Neural cell (in vitro differentiated cells): ENCODE measurements at regions not wholly inside any gene's neighbourhood (a gene's known extent, or its start where the extent isn't known, plus 50 kb on each side); places are given as distances from the start of the nearest gene placed in this dataset.

Experiments used
- H2AFZ ChIP-seq: fragments of 200-600, 300-800 bp; sonication (generic), shearing (Covaris generic); 2 replicates; pipeline ENCODE4 v1.6.0; 2014; ENCODE audit warnings: low read depth, mild to moderate bottlenecking, antibody characterized with exemption, low read length, moderate library complexity
- H3F3A ChIP-seq: fragments of 200-600 bp; shearing (Covaris generic); 2 replicates; pipeline ENCODE4 v1.6.1; 2016; ENCODE audit warnings: mild to moderate bottlenecking, moderate library complexity, mixed read lengths, antibody characterized with exemption, low read length; ENCODE audit not compliant: insufficient read depth, poor library complexity, severe bottlenecking
- H3K27ac ChIP-seq: fragments of 200-600, 300-800 bp; sonication (generic), shearing (Covaris generic); 2 replicates; pipeline ENCODE4 v1.5.1; 2014; ENCODE audit warnings: mild to moderate bottlenecking, low read length, moderate library complexity
- H3K27me3 ChIP-seq: fragments of 300-800, 200-600 bp; sonication (generic), shearing (Covaris generic); 2 replicates; pipeline ENCODE4 v1.6.0; 2014; ENCODE audit warnings: mild to moderate bottlenecking, low read depth, low read length, moderate library complexity; ENCODE audit not compliant: insufficient read depth
- H3K36me3 ChIP-seq: fragments of 300-800, 200-600 bp; sonication (generic), shearing (Covaris generic); 2 replicates; pipeline ENCODE4 v1.5.1; 2014; ENCODE audit warnings: mild to moderate bottlenecking, antibody characterized with exemption, low read length, moderate library complexity; ENCODE audit not compliant: insufficient read depth
- H3K4me2 ChIP-seq: fragments of 300-800, 200-600 bp; sonication (generic), shearing (Covaris generic); 2 replicates; pipeline ENCODE4 v1.6.0; 2014; ENCODE audit warnings: mild to moderate bottlenecking, low read length
- H3K4me3 ChIP-seq: fragments of 300-800, 200-600 bp; sonication (generic), shearing (Covaris generic); 2 replicates; pipeline ENCODE4 v1.5.1; 2014; ENCODE audit warnings: mild to moderate bottlenecking, low read length, moderate library complexity
- H3K79me2 ChIP-seq: fragments of 200-600 bp; shearing (Covaris generic); replicated peaks from 2 replicates; pipeline ENCODE4 v1.6.0; 2014; ENCODE audit warnings: mild to moderate bottlenecking, low read length, moderate library complexity; ENCODE audit not compliant: insufficient read depth
- H3K9ac ChIP-seq: fragments of 300-800, 200-600 bp; sonication (generic), shearing (Covaris generic); 2 replicates; pipeline ENCODE4 v1.6.1; 2016; ENCODE audit warnings: mild to moderate bottlenecking, low read length, mixed read lengths
- H3K9me2 ChIP-seq: fragments of 200-600 bp; shearing (Covaris generic); 2 replicates; pipeline ENCODE4 v1.6.1; 2016; ENCODE audit warnings: mild to moderate bottlenecking, low read length, mixed read lengths; ENCODE audit not compliant: insufficient read depth
- H3K9me3 ChIP-seq: fragments of 200-600, 300-800 bp; sonication (generic), shearing (Covaris generic); 2 replicates; pipeline ENCODE4 v1.6.1; 2016; ENCODE audit warnings: mild to moderate bottlenecking, mixed run types, low read length, moderate library complexity, mixed read lengths
- H4K20me1 ChIP-seq: fragments of 200-600 bp; shearing (Covaris generic); 2 replicates; pipeline ENCODE4 v1.6.1; 2016; ENCODE audit warnings: mild to moderate bottlenecking, mixed run types; ENCODE audit not compliant: insufficient read depth
- EP300 ChIP-seq: fragments of 450-650 bp; conservative IDR thresholded peaks from 2 replicates; pipeline ENCODE4 v1.6.1; 2014; ENCODE audit warnings: antibody characterized with exemption, mild to moderate bottlenecking, moderate library complexity; ENCODE audit not compliant: poor library complexity, severe bottlenecking
- EZH2 ChIP-seq: fragments of 200-600, 300-800 bp; shearing (Covaris generic), sonication (generic); IDR thresholded peaks from 2 replicates; pipeline ENCODE4 v1.6.1; 2014; ENCODE audit warnings: antibody characterized with exemption, low read length, borderline replicate concordance, mild to moderate bottlenecking; ENCODE audit not compliant: insufficient read depth, poor library complexity, severe bottlenecking
- MXI1 ChIP-seq: fragments of 450-650 bp; conservative IDR thresholded peaks from 2 replicates; pipeline ENCODE4 v1.6.1; 2014; ENCODE audit warnings: antibody characterized with exemption, mild to moderate bottlenecking; ENCODE audit not compliant: poor library complexity, severe bottlenecking
- POLR2AphosphoS5 ChIP-seq: IDR thresholded peaks from 2 replicates; pipeline ENCODE4 v1.6.1; 2012
- RAD21 ChIP-seq: fragments of 450-650 bp; conservative IDR thresholded peaks from 2 replicates; pipeline ENCODE4 v1.6.1; 2014; ENCODE audit warnings: antibody characterized with exemption, mild to moderate bottlenecking, moderate library complexity
- SMC3 ChIP-seq: fragments of 450-650 bp; conservative IDR thresholded peaks from 2 replicates; pipeline ENCODE4 v1.6.1; 2014; ENCODE audit warnings: antibody characterized with exemption, mild to moderate bottlenecking, moderate library complexity; ENCODE audit not compliant: poor library complexity
- TAF1 ChIP-seq: IDR thresholded peaks from 2 replicates; pipeline ENCODE4 v1.6.1; 2012; ENCODE audit warnings: low read depth
- TF ChIP-seq, protein P1 (sequence below): IDR thresholded peaks from 2 replicates; pipeline ENCODE4 v1.6.1; 2012; ENCODE audit warnings: borderline replicate concordance
- TF ChIP-seq, protein P2 (sequence below): fragments of 450-650 bp; IDR thresholded peaks from 2 replicates; pipeline ENCODE4 v1.5.1; 2014; ENCODE audit warnings: antibody characterized with exemption, mild to moderate bottlenecking, moderate library complexity; ENCODE audit not compliant: poor library complexity, severe bottlenecking

DNA sequence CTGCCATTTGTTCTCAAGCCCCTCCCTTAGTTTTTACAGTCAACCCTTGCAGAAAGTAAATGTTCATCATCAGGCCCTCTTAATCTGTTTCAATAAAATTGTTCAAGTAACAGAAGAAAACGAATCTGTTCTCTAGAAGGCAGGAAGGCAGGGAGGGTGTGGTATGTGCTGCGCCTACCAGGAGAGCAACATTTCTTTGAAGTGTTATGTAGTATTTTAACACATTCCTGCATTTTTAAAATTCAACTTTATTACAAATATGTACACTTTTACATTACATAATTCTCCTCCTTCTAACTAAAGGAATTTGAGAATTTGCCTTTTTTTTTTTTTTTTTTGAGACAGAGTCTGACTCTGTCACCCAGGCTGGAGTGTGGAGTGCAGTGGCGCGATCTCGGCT, 657.8 kb downstream of the MCTP2 start:
- Histone ChIP-seq H4K20me1 (no peaks in the 10 kb centered on the region), H2AFZ (no peak overlapping the region), H3K9me2 (no peaks in the 10 kb centered on the region), H3K9ac (no peak overlapping the region), H3K4me2 (no peak overlapping the region), H3K4me3 (no peak overlapping the region), H3F3A (no peaks in the 10 kb centered on the region), H3K36me3 (no peaks in the 10 kb centered on the region), H3K27me3 (no peaks in the 10 kb centered on the region), H3K9me3 (no peaks in the 10 kb centered on the region), H3K27ac (no peak overlapping the region), H3K79me2 (no peaks in the 10 kb centered on the region)
- TF ChIP-seq, protein P1, sequence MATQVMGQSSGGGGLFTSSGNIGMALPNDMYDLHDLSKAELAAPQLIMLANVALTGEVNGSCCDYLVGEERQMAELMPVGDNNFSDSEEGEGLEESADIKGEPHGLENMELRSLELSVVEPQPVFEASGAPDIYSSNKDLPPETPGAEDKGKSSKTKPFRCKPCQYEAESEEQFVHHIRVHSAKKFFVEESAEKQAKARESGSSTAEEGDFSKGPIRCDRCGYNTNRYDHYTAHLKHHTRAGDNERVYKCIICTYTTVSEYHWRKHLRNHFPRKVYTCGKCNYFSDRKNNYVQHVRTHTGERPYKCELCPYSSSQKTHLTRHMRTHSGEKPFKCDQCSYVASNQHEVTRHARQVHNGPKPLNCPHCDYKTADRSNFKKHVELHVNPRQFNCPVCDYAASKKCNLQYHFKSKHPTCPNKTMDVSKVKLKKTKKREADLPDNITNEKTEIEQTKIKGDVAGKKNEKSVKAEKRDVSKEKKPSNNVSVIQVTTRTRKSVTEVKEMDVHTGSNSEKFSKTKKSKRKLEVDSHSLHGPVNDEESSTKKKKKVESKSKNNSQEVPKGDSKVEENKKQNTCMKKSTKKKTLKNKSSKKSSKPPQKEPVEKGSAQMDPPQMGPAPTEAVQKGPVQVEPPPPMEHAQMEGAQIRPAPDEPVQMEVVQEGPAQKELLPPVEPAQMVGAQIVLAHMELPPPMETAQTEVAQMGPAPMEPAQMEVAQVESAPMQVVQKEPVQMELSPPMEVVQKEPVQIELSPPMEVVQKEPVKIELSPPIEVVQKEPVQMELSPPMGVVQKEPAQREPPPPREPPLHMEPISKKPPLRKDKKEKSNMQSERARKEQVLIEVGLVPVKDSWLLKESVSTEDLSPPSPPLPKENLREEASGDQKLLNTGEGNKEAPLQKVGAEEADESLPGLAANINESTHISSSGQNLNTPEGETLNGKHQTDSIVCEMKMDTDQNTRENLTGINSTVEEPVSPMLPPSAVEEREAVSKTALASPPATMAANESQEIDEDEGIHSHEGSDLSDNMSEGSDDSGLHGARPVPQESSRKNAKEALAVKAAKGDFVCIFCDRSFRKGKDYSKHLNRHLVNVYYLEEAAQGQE: no peak
- TF ChIP-seq RAD21: no peak

DNA sequence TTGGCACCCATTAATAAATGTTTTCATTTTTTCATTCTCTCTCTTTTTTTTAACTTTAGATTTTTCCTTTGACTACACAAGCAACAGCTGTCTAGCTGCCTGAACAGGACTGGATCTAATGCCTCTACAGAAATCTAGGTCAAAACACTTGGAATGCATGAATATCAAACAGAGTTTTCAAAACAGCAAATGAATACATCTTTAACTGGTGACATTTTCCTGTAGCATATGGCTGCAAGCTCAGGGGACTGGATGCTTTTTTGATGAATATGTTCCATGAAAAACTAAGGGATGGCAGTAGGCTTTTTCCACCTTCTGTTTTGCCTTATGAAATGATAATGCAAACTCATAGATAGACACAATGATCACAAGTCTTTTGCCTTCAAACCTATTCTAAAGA, 661.7 kb downstream of the MCTP2 start:
- no peak overlapping the region for H3K27ac ChIP-seq
- no peaks in the 10 kb centered on the region for H3K79me2 ChIP-seq
- no peak for TF ChIP-seq EZH2
- TF ChIP-seq RAD21: no peak
- TF ChIP-seq SMC3: no peak
- TF ChIP-seq EP300: no peak
- TF ChIP-seq, protein P2, sequence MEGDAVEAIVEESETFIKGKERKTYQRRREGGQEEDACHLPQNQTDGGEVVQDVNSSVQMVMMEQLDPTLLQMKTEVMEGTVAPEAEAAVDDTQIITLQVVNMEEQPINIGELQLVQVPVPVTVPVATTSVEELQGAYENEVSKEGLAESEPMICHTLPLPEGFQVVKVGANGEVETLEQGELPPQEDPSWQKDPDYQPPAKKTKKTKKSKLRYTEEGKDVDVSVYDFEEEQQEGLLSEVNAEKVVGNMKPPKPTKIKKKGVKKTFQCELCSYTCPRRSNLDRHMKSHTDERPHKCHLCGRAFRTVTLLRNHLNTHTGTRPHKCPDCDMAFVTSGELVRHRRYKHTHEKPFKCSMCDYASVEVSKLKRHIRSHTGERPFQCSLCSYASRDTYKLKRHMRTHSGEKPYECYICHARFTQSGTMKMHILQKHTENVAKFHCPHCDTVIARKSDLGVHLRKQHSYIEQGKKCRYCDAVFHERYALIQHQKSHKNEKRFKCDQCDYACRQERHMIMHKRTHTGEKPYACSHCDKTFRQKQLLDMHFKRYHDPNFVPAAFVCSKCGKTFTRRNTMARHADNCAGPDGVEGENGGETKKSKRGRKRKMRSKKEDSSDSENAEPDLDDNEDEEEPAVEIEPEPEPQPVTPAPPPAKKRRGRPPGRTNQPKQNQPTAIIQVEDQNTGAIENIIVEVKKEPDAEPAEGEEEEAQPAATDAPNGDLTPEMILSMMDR: no peak
- TF ChIP-seq TAF1: no peak
- TF ChIP-seq, protein P1: no peak
- no peak for TF ChIP-seq POLR2AphosphoS5
- no peak for TF ChIP-seq MXI1
- H3K9ac ChIP-seq: no peak overlapping the region
- H3K27me3 ChIP-seq: no peaks in the 10 kb centered on the region
- no peaks in the 10 kb centered on the region for H3K36me3 ChIP-seq
- no peak overlapping the region for H3K4me2 ChIP-seq
- no peak overlapping the region for H3K4me3 ChIP-seq
- H3F3A ChIP-seq: no peaks in the 10 kb centered on the region
- no peaks in the 10 kb centered on the region for H4K20me1 ChIP-seq
- H3K9me3 ChIP-seq: no peaks in the 10 kb centered on the region
- no peaks in the 10 kb centered on the region for H3K9me2 ChIP-seq
- H2AFZ ChIP-seq: no peak overlapping the region
